ENCODE measurements at regions not wholly inside any gene's neighbourhood (a gene's known extent, or its start where the extent isn't known, plus 50 kb on each side); places are given as distances from the start of the nearest gene placed in this dataset.
"Not testable (repeated sequence)": the region's sequence is repeated elsewhere in the genome, so short reads cannot be mapped to it uniquely, and the experiment has no call there.

- DNase-seq: no peak
Observed at GRCh38 chr4:83996254-83996653, 460.3 kb downstream of the GPAT3 start.

- DNase-seq: no peak
Observed at GRCh38 chr4:83993774-83994173, 457.9 kb downstream of the GPAT3 start.

- no peak for DNase-seq
Observed at GRCh38 chr4:83989835-83990234, 453.9 kb downstream of the GPAT3 start.

GRCh38 chr4:83981156-83981555 is 445.2 kb downstream of the GPAT3 start:
- DNase-seq: no peak

- no peak for DNase-seq
Observed at GRCh38 chr4:83979773-83980172, 443.9 kb downstream of the GPAT3 start.

- DNase-seq: no peak
Observed at GRCh38 chr4:83974111-83974780, 438.3 kb downstream of the GPAT3 start.

GRCh38 chr4:83964996-83965541 is 429.2 kb downstream of the GPAT3 start:
- DNase-seq: no peak

GRCh38 chr4:83962492-83962891 is 426.6 kb downstream of the GPAT3 start:
- no peak for DNase-seq

- no peak for DNase-seq
Observed at GRCh38 chr4:83961575-83961974, 425.7 kb downstream of the GPAT3 start.

GRCh38 chr4:83959160-83959559 is 423.3 kb downstream of the GPAT3 start:
- no peak for DNase-seq

GRCh38 chr4:83947830-83948193 is 411.9 kb downstream of the GPAT3 start:
- DNase-seq: no peak

- no peak for DNase-seq
Observed at GRCh38 chr4:83947125-83947829, 411.4 kb downstream of the GPAT3 start.

- DNase-seq: not testable (repeated sequence)
Observed at GRCh38 chr4:83943691-83944090, 407.8 kb downstream of the GPAT3 start.

- DNase-seq: no peak
Observed at GRCh38 chr4:83932750-83933391, 397.0 kb downstream of the GPAT3 start.

- no peak for DNase-seq
Observed at GRCh38 chr4:83931659-83932438, 395.9 kb downstream of the GPAT3 start.

- no peak for DNase-seq
Observed at GRCh38 chr4:83929550-83929949, 393.6 kb downstream of the GPAT3 start.

- no peak for DNase-seq
Observed at GRCh38 chr4:83926950-83927349, 391.0 kb downstream of the GPAT3 start.

- DNase-seq: no peak
Observed at GRCh38 chr4:83923341-83923740, 387.4 kb downstream of the GPAT3 start.

GRCh38 chr4:83922402-83922801 is 386.5 kb downstream of the GPAT3 start:
- no peak for DNase-seq

GRCh38 chr4:83921124-83921523 is 385.2 kb downstream of the GPAT3 start:
- DNase-seq: no peak

GRCh38 chr4:83920375-83920774 is 384.5 kb downstream of the GPAT3 start:
- no peak for DNase-seq

GRCh38 chr4:83917572-83917971 is 381.7 kb downstream of the GPAT3 start:
- no peak for DNase-seq

GRCh38 chr4:83910693-83911092 is 374.8 kb downstream of the GPAT3 start:
- no peak for DNase-seq
